ENCODE measurements at regions not wholly inside any gene's neighbourhood (a gene's known extent, or its start where the extent isn't known, plus 50 kb on each side); places are given as distances from the start of the nearest gene placed in this dataset.
A peak's percentile ranks its signal among the peaks of the same experiment; 100 is the strongest.

DNA sequence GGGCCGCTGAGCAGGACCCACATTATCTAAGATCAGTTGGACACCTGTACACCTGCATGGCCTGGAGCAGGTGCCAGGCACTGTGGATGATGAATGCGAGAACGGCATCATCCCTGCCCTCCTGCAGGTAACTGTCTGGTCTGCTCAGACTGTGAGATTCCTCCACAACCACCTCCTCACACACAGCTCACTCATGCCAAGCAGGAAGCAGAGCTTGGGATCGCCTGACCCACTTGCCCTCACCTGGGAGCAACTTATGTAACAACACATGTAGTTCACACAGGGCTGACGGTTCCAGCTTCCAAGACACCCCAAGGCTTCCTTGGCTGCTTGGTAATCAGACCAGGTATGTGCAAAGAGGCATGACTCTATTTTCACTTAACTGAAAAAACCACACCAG is 359.2 kb downstream of the PREX1 start:
- H3K4me2 ChIP-seq = no peak overlapping the region
- H3F3A ChIP-seq (ENCODE audit: insufficient read depth, low read depth) = no peaks in the 10 kb centered on the region
- no peaks in the 10 kb centered on the region for H3K4me1 ChIP-seq (replicated peaks; ENCODE audit: insufficient read depth)
- H2AFZ ChIP-seq = no peak overlapping the region
- H3K4me3 ChIP-seq = no peak overlapping the region
- H4K20me1 ChIP-seq (ENCODE audit: insufficient read depth) = no peaks in the 10 kb centered on the region
- no peak for TF ChIP-seq EZH2 (IDR thresholded peaks at IDR 0.05; ENCODE audit: low read depth)
- H3K27me3 ChIP-seq (ENCODE audit: insufficient read depth, low read depth) = peaks cover 33% of the 10 kb centered on the region
- no peaks in the 10 kb centered on the region for H3K36me3 ChIP-seq (ENCODE audit: low read depth)
- no peaks in the 10 kb centered on the region for H3K9me2 ChIP-seq (ENCODE audit: insufficient read depth)
- no TSS peak for BruUV-seq (replicated peaks)
- ChIA-PET CTCF (no interaction called here), POLR2A (ENCODE audit: unreplicated experiment) (no interaction called here)
- DNase-seq = no peak
- no peaks in the 10 kb centered on the region for H3K79me2 ChIP-seq (ENCODE audit: low read depth)
- H3K9me3 ChIP-seq (ENCODE audit: insufficient read depth, low read depth) = no peaks in the 10 kb centered on the region
- H3K27ac ChIP-seq = no peak overlapping the region
- intact Hi-C loops (cut with micrococcal nuclease; ENCODE audit: unreplicated experiment) = no loop called here

DNA sequence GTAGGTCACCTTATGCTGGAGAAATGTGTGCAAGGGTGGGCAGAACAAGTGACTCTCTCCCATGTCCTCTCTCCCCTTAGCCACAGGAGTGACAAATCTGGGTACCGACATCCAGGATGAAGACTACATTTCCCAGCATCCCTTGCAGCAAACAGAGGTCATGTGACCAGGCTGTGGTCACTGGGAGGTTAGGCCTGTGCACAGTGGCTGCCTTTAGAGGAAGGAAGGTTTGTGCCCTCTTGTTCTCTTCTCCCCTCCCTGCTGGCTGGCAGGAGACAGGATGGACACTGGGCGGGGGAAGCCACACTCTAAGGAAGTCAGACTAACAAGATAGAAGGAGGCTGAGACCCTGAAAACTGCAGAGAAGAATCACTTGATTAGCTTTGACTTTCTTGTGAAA is 360.2 kb downstream of the PREX1 start:
- intact Hi-C loops (cut with micrococcal nuclease; ENCODE audit: unreplicated experiment) = no loop called here
- Histone ChIP-seq H3K9me2 (ENCODE audit: insufficient read depth) (no peaks in the 10 kb centered on the region), H3K4me3 (no peak overlapping the region), H3K27me3 (ENCODE audit: insufficient read depth, low read depth) (peaks cover 23% of the 10 kb centered on the region), H3K9me3 (ENCODE audit: insufficient read depth, low read depth) (no peaks in the 10 kb centered on the region), H3K36me3 (ENCODE audit: low read depth) (no peaks in the 10 kb centered on the region), H3K4me1 (replicated peaks; ENCODE audit: insufficient read depth) (no peaks in the 10 kb centered on the region), H3K27ac (no peak overlapping the region), H3K79me2 (ENCODE audit: low read depth) (no peaks in the 10 kb centered on the region), H2AFZ (no peak overlapping the region), H3K4me2 (0 out of 2 replicates have a peak overlapping the region, but pooled peaks have one; percentile 2), H3F3A (ENCODE audit: insufficient read depth, low read depth) (no peaks in the 10 kb centered on the region), H4K20me1 (ENCODE audit: insufficient read depth) (no peaks in the 10 kb centered on the region)
- no TSS peak for BruUV-seq (replicated peaks)
- no peak for DNase-seq
- ChIA-PET CTCF (no interaction called here), POLR2A (ENCODE audit: unreplicated experiment) (no interaction called here)
- TF ChIP-seq CTCF (conservative IDR thresholded peaks at IDR 0.05) (no peak), EZH2 (IDR thresholded peaks at IDR 0.05; ENCODE audit: low read depth) (no peak)

DNA sequence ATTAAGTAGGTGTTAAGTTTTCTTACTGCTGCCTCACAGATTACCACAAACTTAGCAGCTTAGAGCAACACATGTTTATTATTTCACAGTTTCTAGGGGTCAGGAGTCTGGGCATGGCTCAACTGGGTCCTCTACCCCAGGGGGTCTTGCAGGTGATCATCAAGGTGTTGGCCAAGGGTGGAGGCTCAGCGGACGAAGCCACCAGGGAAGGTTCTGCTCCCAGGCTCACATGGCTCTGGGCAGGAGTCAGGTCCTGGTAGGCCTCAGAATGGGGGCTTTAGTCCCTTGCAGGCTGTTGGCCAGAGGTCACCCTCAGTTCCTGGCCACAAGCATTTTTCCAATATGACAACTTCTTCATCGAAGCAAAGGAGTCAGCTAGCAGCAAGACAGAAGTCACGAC is 362.5 kb downstream of the PREX1 start:
- intact Hi-C loops (cut with micrococcal nuclease; ENCODE audit: unreplicated experiment) = no loop called here
- H3K4me3 ChIP-seq = no peak overlapping the region

More for the DNA sequence above, 362.5 kb downstream of the PREX1 start:
- no peaks in the 10 kb centered on the region for H3F3A ChIP-seq (ENCODE audit: insufficient read depth, low read depth)
- no peak overlapping the region for H3K27ac ChIP-seq
- H4K20me1 ChIP-seq (ENCODE audit: insufficient read depth) = no peaks in the 10 kb centered on the region
- peaks cover 4% of the 10 kb centered on the region; the same call in 1 of the 2 replicates for H3K27me3 ChIP-seq (ENCODE audit: insufficient read depth, low read depth)
- no peaks in the 10 kb centered on the region for H3K79me2 ChIP-seq (ENCODE audit: low read depth)
- no peak for TF ChIP-seq CTCF (conservative IDR thresholded peaks at IDR 0.05)
- no peak for TF ChIP-seq EZH2 (IDR thresholded peaks at IDR 0.05; ENCODE audit: low read depth)
- H3K4me2 ChIP-seq = no peak overlapping the region
- DNase-seq = no peak
- no TSS peak for BruUV-seq (replicated peaks)
- H3K9me2 ChIP-seq (ENCODE audit: insufficient read depth) = no peaks in the 10 kb centered on the region
- CTCF ChIA-PET = no interaction called here
- H2AFZ ChIP-seq = no peak overlapping the region
- no peaks in the 10 kb centered on the region for H3K4me1 ChIP-seq (replicated peaks; ENCODE audit: insufficient read depth)
- H3K36me3 ChIP-seq (ENCODE audit: low read depth) = no peaks in the 10 kb centered on the region
- H3K9me3 ChIP-seq (ENCODE audit: insufficient read depth, low read depth) = no peaks in the 10 kb centered on the region
- POLR2A ChIA-PET (ENCODE audit: unreplicated experiment) = no interaction called here
